HEK293T (cell line): ENCODE measurements at regions not wholly inside any gene's neighbourhood (a gene's known extent, or its start where the extent isn't known, plus 50 kb on each side); places are given as distances from the start of the nearest gene placed in this dataset.

Experiments
- ARNT ChIP-seq: fragments of 450-650 bp; IDR thresholded peaks from 2 replicates; pipeline ENCODE4 v1.6.1; 2017; ENCODE audit warnings: mild to moderate bottlenecking
- BHLHE40 ChIP-seq: fragments of 450-650 bp; IDR thresholded peaks from 2 replicates; pipeline ENCODE4 v1.6.1; 2016; ENCODE audit warnings: mild to moderate bottlenecking, moderate library complexity, borderline replicate concordance
- ELF4 ChIP-seq: fragments of 450-650 bp; IDR thresholded peaks from 2 replicates; pipeline ENCODE4 v1.6.1; 2017; ENCODE audit warnings: antibody characterized with exemption
- FOXA1 ChIP-seq: fragments of 450-650 bp; IDR thresholded peaks from 2 replicates; pipeline ENCODE4 v1.6.1; 2016; ENCODE audit warnings: mild to moderate bottlenecking
- FOXK2 ChIP-seq: fragments of 450-650 bp; IDR thresholded peaks from 2 replicates; pipeline ENCODE4 v1.6.1; 2016; ENCODE audit warnings: mild to moderate bottlenecking
- FOXM1 ChIP-seq: fragments of 450-650 bp; IDR thresholded peaks from 2 replicates; pipeline ENCODE4 v1.6.1; 2017; ENCODE audit warnings: mild to moderate bottlenecking, borderline replicate concordance
- HDGF ChIP-seq: fragments of 450-650 bp; IDR thresholded peaks from 2 replicates; pipeline ENCODE4 v1.6.1; 2017; ENCODE audit warnings: antibody characterized with exemption, borderline replicate concordance
- SP1 ChIP-seq: fragments of 450-650 bp; IDR thresholded peaks from 2 replicates; pipeline ENCODE4 v1.6.1; 2017
- SUZ12 ChIP-seq: fragments of 450-650 bp; IDR thresholded peaks from 2 replicates; pipeline ENCODE4 v1.6.1; 2016; ENCODE audit warnings: mild to moderate bottlenecking
- TARDBP ChIP-seq: fragments of 450-650 bp; IDR thresholded peaks from 2 replicates; pipeline ENCODE4 v1.6.1; 2016
- ZNF384 ChIP-seq: fragments of 450-650 bp; IDR thresholded peaks from 2 replicates; pipeline ENCODE4 v1.6.1; 2016

- TF ChIP-seq SP1 = no peak
- no peak for TF ChIP-seq FOXA1
- TF ChIP-seq FOXM1 = no peak
- no peak for TF ChIP-seq ARNT
- no peak for TF ChIP-seq TARDBP
- no peak for TF ChIP-seq ELF4
- no peak for TF ChIP-seq BHLHE40
- TF ChIP-seq SUZ12 = no peak
- no peak for TF ChIP-seq FOXK2
- TF ChIP-seq HDGF = no peak
- TF ChIP-seq ZNF384 = no peak
These were observed 671.4 kb downstream of the ZNF674 start for GRCh38 chrX:45873781-45874180.
